Lung (tissue), 11 donors: ENCODE measurements at regions not wholly inside any gene's neighbourhood (a gene's known extent, or its start where the extent isn't known, plus 50 kb on each side); places are given as distances from the start of the nearest gene placed in this dataset.
A peak's percentile ranks its signal among the peaks of the same experiment; 100 is the strongest.

ENCODE experiments used
- ATAC-seq: fragments of 200-7000 bp; cut with Tn5 transposase; one replicate; pipeline ENCODE4 v1.9.1; 2020; ENCODE audit warnings: moderate number of reproducible peaks; ENCODE audit not compliant: insufficient read depth, low FRiP score
- DNase-seq, 3 donors: peaks; one replicate each; pipeline ENCODE4 v3.0.0-alpha.2; 2013 to 2017
- H3K27ac ChIP-seq, 2 donors: one replicate each; pipeline ENCODE4 v1.5.1; 2013; ENCODE audit warnings: mild to moderate bottlenecking in 2 of 2, moderate library complexity in 2 of 2, control low read depth in 1 of 2, inconsistent platforms in 1 of 2, low read depth in 1 of 2, low read length in 1 of 2
- H3K27me3 ChIP-seq, 3 donors: one replicate each; pipeline ENCODE4 v1.5.1; 2013; ENCODE audit warnings: low read length in 2 of 3; ENCODE audit not compliant: control insufficient read depth in 3 of 3, insufficient read depth in 3 of 3
- H3K36me3 ChIP-seq, 4 donors: one replicate each; pipeline ENCODE4 v1.5.1; 2013; ENCODE audit warnings: low read length in 4 of 4, mild to moderate bottlenecking in 1 of 4, moderate library complexity in 1 of 4; ENCODE audit not compliant: control insufficient read depth in 4 of 4, insufficient read depth in 4 of 4
- H3K4me1 ChIP-seq, 5 donors: one replicate each; pipeline ENCODE4 v1.5.1; 2013; ENCODE audit warnings: low read length in 5 of 5, mild to moderate bottlenecking in 2 of 5, moderate library complexity in 1 of 5; ENCODE audit not compliant: control insufficient read depth in 5 of 5, insufficient read depth in 5 of 5
- H3K4me3 ChIP-seq: one replicate; pipeline ENCODE4 v1.5.1; 2013; ENCODE audit warnings: mild to moderate bottlenecking, control low read depth, moderate library complexity
- H3K9ac ChIP-seq, 2 donors: one replicate each; pipeline ENCODE4 v1.5.1; 2013; ENCODE audit warnings: low read length in 2 of 2, control low read depth in 1 of 2; ENCODE audit not compliant: insufficient read depth in 1 of 2
- H3K9me3 ChIP-seq, 4 donors: one replicate each; pipeline ENCODE4 v1.5.1; 2013; ENCODE audit warnings: low read length in 3 of 4, mild to moderate bottlenecking in 1 of 4, moderate library complexity in 1 of 4; ENCODE audit not compliant: control insufficient read depth in 4 of 4, insufficient read depth in 3 of 4
- CTCF ChIP-seq: IDR thresholded peaks from 2 replicates; pipeline ENCODE4 v1.5.1; 2012; ENCODE audit warnings: mild to moderate bottlenecking; ENCODE audit errors: control extremely low read depth, extremely low read depth
- WGBS, 2 donors: extraction: QIAGEN DNeasy Blood & Tissue Kit; methylation state at CpG; one replicate each; pipeline ENCODE4 v1.1.7; 2013; 5-methylcytosine and 5-hydroxymethylcytosine counted together
- donor health status: control.
- donor health status: control.
- donor health status: Bipolar disorder and iron deficiency.
- donor health status: healthy.
- donor health status: DM: yes; HTN: yes; CAD: no.

GRCh38 chr17:83173914-83174361, 94.5 kb downstream of the METRNL start:
- H3K36me3 ChIP-seq, result no peaks in the 10 kb centered on the region
- no peaks in the 10 kb centered on the region for H3K9me3 ChIP-seq
- peaks cover 0 to 21% (median 5%) of the 10 kb centered on the region in 5 donors for H3K4me1 ChIP-seq
- ATAC-seq, result no peak
- DNase-seq, result no peak
- 89 to 94% methylated on average over 18 of the region's 18 CpGs for WGBS, 2 donors
- no peak overlapping the region for H3K9ac ChIP-seq
- H3K4me3 ChIP-seq, result no peak overlapping the region
- H3K27ac ChIP-seq, result no peak overlapping the region
- no peak for TF ChIP-seq CTCF
- H3K27me3 ChIP-seq, result no peaks in the 10 kb centered on the region

GRCh38 chr17:83174362-83175118, 95.1 kb downstream of the METRNL start:
- Histone ChIP-seq H3K27me3 (no peaks in the 10 kb centered on the region), H3K4me1 (peaks cover 0 to 21% (median 5%) of the 10 kb centered on the region in 5 donors), H3K9ac (no peak overlapping the region), H3K9me3 (no peaks in the 10 kb centered on the region), H3K27ac (no peak overlapping the region), H3K4me3 (no peak overlapping the region), H3K36me3 (no peaks in the 10 kb centered on the region)
- no peak for TF ChIP-seq CTCF
- ATAC-seq (no peak), DNase-seq (peak; percentile 35 to 58 (median 41))
- WGBS, 2 donors, result 70 to 76% methylated on average over 13 of the region's 13 CpGs

- ATAC-seq, result no peak
- Histone ChIP-seq H3K9ac (no peak overlapping the region), H3K27ac (no peak overlapping the region), H3K36me3 (no peaks in the 10 kb centered on the region), H3K9me3 (no peaks in the 10 kb centered on the region), H3K27me3 (no peaks in the 10 kb centered on the region), H3K4me1 (peaks cover 0 to 21% (median 5%) of the 10 kb centered on the region in 5 donors), H3K4me3 (no peak overlapping the region)
- peak in 1 of 3 donors; percentile 11 for DNase-seq
- TF ChIP-seq CTCF, result no peak
- WGBS, 2 donors, result 82 to 86% methylated on average over 16 of the region's 16 CpGs
Measured at GRCh38 chr17:83175119-83175821, 95.9 kb downstream of the METRNL start.
